ENCODE measurements at regions not wholly inside any gene's neighbourhood (a gene's known extent, or its start where the extent isn't known, plus 50 kb on each side); places are given as distances from the start of the nearest gene placed in this dataset.

DNA sequence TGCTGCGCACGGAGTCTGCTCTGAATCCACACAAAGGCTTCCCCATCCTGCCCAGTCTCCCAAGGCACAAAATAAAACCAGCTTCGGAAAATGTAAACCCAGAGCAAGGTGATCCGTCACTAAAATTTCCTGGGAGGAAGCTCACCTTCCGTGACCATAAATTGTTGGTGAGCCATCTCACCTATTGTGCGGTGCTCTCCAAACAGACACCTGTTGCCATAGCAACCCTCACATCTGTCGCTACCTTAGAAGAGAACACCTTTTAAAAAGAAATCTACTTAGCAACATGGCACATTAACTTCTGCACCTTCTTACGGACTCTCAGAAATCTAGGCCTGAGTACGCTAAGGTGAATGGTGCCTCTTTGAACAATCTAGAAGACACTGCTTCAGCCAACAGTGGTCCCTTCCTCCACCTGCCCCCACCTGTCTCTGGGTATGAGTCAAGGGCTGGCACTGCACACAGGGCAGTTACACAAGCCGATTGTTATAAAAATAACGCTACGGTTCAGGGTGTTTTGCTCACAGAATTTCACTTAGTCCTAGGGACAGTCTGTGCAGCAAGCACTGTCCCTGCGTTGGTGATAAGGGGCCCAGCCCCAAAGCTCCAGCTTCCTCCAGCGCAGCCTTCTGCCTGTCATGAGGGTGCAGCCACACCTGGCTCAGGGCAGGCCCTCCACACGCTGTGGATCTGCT lies 114.9 kb upstream of the ID2 start:
- ATAC-seq (no peak), DNase-seq (peak in 1 of 10 donors; percentile 12)
- Mint-ChIP-seq H3K36me3 (peaks cover 0 to 4% (median 2%) of the 10 kb centered on the region in 3 donors), H3K4me3 (no peak overlapping the region), H3K9me3 (peaks cover 0 to 10% (median 6%) of the 10 kb centered on the region in 9 donors), H3K27me3 (peaks cover 0 to 2% (median 0%) of the 10 kb centered on the region in 5 donors), H3K27ac (peak overlapping the region in 2 of 10 donors; percentile 3 to 69), H3K4me1 (peaks cover 2 to 15% (median 10%) of the 10 kb centered on the region in 4 donors)
- POLR2A ChIA-PET = no interaction called here

DNA sequence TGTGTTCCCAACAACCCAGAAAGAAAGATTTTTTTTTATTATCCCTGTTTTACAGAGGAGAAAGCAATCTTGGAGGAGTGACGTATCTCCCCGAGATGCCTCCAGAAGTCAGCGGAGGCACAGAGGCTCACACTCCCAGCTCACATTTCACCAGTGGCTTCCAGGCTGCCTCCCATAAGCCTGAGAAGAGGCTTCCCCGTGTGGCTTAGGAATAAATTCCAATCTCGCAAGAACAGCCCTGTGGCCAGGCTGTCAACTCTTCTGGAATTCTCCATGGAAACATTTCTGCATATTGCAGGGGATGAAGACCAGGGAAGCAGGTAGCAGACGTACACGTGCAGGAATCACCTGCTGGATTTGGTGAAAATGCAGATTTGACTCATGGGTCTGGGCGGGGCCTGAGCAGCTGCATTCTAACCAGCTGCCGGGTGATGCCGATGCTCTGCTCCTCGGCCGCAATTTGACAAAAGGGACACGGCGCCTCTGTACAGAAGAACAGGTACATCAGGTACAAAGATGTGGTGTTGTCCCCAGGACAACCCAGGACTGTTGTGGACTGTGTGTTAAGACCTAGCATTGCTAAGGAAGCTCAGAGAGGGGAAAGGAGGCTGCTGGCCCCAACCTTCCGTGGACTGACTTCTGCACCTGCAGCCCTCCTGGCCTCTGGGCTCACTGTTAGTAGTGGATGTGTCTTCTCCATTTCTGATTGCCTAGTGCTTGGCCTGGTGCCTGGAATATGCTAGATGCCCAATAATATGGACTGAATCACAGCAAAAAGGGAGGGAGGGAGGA lies 114.2 kb upstream of the ID2 start:
- Mint-ChIP-seq H3K27me3 (peaks cover 0 to 2% (median 0%) of the 10 kb centered on the region in 5 donors), H3K27ac (no peak overlapping the region), H3K4me3 (no peak overlapping the region), H3K4me1 (peaks cover 2 to 18% (median 12%) of the 10 kb centered on the region in 4 donors), H3K36me3 (no peaks in the 10 kb centered on the region), H3K9me3 (peaks cover 0 to 2% (median 0%) of the 10 kb centered on the region in 9 donors)
- DNase-seq (peak in 1 of 10 donors; percentile 10), ATAC-seq (no peak)
- POLR2A ChIA-PET = no interaction called here

DNA sequence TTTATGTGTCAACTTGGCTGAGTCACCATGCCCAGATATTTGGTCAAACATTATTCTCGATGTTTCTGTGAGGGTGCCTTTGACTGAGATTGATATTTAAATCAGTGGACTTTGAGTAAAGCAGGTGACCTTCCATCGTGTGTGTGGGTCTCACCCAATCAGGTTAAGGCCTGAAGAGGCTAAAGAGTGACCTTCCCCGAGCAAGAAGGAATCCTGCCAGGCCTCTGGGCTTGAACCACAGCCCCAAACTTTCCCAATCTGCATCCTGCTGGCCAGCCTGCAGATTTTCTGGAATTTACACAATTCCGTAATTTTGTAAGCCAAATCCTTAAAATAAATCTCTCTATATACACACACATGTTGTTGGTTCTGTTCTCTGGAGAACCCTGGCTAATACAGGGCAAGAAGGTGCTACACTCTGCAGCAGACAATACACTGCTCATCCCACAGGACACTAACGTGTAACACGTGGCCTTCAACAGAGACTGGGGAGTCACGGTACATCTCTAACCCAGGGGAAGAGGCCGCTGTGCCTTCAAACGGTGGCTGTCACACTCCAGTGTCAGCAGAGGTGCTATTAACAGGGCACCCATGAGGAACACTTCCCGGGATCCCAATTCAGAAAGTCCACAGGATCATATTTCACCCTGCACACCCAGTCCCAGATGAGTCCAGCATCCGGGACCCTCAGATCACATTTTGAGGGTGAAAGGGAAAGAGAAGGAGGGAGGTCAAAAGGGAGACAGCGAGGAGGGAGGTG lies 113.1 kb upstream of the ID2 start:
- ATAC-seq (no peak), DNase-seq (peak in 1 of 10 donors; percentile 6)
- POLR2A ChIA-PET = no interaction called here
- peaks cover 4 to 18% (median 12%) of the 10 kb centered on the region in 4 donors for H3K4me1 Mint-ChIP-seq
- no peaks in the 10 kb centered on the region for H3K36me3 Mint-ChIP-seq
- no peak overlapping the region for H3K4me3 Mint-ChIP-seq
- peaks cover 0 to 2% (median 0%) of the 10 kb centered on the region in 5 donors for H3K27me3 Mint-ChIP-seq
- no peaks in the 10 kb centered on the region for H3K9me3 Mint-ChIP-seq
- peak overlapping the region in 1 of 10 donors; percentile 43 for H3K27ac Mint-ChIP-seq

DNA sequence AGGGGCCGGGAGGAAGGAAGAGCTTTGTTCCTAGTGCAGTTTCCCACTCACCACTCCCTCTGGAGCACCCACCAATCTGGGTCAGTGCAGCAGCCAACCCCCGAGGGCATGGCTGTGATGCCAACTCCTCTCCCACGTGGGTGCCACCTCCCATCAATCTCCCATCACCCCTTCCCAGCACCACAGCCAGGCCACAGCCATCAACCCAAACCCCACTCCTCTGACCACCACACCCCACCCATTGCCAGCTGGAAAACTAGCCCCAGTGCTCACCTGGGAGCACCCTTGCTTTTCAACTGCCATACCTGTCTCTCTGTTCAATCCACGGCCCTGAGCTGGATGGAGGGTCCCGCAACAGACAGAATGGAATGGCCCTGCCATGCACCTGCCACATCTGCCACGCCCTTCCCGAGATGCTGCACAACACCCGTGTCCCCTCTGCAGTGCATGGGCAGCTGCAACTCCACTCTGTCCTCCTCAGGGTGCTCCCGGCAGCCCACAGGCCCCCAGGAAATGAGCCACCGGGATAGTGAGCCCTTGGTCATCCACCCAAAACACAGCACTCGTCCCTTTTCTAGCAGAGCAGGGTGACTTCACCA lies 112.4 kb upstream of the ID2 start:
- peak overlapping the region in 1 of 10 donors; percentile 36 for H3K27ac Mint-ChIP-seq
- POLR2A ChIA-PET = no interaction called here

DNA sequence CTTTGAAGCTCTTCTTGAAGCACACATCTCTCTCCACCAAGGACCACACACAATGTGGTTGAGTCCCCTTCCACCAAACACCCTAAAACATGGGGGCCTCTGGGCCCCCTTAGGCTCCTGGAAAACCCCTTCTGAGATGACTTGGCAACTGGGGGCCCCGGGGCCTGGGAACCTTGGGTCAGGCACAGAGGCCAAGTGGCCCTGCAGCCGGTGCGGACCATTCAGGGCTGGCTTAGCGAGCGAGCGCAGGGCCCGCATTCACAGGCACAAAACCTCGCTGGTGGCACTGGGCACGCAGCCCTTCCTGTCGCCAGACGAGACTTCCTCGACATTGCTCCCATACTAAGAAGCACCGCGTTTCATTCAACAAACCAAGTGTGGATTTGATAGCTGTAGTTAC lies 111.2 kb upstream of the ID2 start:
- no peak overlapping the region for H3K27ac Mint-ChIP-seq
- POLR2A ChIA-PET = no interaction called here
- ATAC-seq (no peak), DNase-seq (peak in 1 of 10 donors; percentile 11)
- H3K9me3 Mint-ChIP-seq = no peaks in the 10 kb centered on the region
- no peaks in the 10 kb centered on the region for H3K36me3 Mint-ChIP-seq
- peaks cover 13 to 29% (median 22%) of the 10 kb centered on the region in 4 donors for H3K4me1 Mint-ChIP-seq
- H3K27me3 Mint-ChIP-seq = peaks cover 0 to 7% (median 2%) of the 10 kb centered on the region in 5 donors
- H3K4me3 Mint-ChIP-seq = no peak overlapping the region

More for the DNA sequence above, 112.4 kb upstream of the ID2 start:
- no peaks in the 10 kb centered on the region for H3K9me3 Mint-ChIP-seq
- peaks cover 0 to 2% (median 0%) of the 10 kb centered on the region in 5 donors for H3K27me3 Mint-ChIP-seq
- ATAC-seq = no peak
- peak in 1 of 10 donors; percentile 6 for DNase-seq
- no peaks in the 10 kb centered on the region for H3K36me3 Mint-ChIP-seq
- peaks cover 5 to 17% (median 11%) of the 10 kb centered on the region in 4 donors for H3K4me1 Mint-ChIP-seq
- H3K4me3 Mint-ChIP-seq = no peak overlapping the region

DNA sequence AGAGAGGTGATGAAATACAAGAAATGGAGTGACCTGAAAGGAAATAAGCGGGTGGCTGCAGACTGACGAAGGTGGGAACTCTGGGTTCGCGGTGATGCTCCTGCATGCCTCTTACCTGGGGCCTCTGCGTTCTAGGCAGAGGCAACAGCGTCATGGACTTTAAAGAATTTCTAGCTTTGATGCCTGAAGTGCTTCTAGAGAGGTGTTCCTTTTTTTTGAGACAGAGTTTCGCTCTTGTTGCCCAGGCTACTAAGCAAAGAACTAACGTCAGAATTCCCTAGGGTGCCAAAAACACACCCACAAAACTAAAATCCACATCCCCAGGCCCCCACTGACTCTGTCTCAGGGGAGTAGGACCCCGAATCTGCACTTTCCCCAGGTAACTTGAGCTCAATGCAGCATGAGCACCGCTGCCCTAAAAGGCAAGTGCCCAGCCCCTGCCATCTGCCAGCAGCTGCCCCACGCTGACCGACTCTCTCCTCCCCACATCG lies 110.5 kb upstream of the ID2 start:
- POLR2A ChIA-PET = no interaction called here
- Mint-ChIP-seq H3K27me3 (peaks cover 6 to 12% (median 7%) of the 10 kb centered on the region in 5 donors), H3K27ac (peak overlapping the region in 1 of 10 donors; percentile 29), H3K4me3 (no peak overlapping the region), H3K36me3 (no peaks in the 10 kb centered on the region), H3K4me1 (peaks cover 18 to 36% (median 29%) of the 10 kb centered on the region in 4 donors), H3K9me3 (no peaks in the 10 kb centered on the region)
- DNase-seq = peak in 2 of 10 donors; percentile 15 to 33
- ATAC-seq = peak in 1 of 2 donors; percentile 38

DNA sequence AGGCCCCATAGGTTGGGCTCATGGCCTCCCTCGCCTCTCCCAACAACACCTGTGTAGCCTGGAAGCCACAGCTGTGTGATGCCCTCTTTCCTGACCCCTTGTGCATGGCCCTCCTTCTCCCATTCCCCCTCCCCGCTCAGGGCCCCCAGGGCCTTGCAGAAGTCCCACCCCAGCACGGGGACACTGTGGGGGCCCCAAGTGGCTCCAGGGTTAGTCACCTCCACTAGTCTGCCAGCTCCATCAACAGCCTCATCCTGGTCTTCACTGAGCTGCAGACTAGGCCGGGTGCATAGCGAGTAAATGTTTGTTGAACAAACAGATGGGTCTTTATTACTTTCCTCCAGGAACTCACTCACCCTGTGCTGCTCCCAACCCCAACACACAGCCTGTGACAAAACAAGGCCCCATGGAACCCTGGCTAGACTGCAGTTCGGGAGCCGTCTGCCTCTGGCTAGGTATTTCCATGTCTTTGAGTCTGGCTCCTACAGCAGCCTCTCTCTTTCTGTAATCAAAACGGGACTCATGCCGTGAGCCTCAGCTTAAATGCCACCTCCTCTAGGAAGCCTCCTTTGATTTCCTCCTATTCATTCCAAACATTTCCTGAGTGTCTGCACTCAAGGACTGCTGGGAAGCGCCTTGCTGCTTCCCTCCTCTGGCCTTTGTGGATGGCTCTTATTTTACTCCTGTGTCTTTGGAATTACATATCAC lies 109.9 kb upstream of the ID2 start:
- no peak for ATAC-seq
- Mint-ChIP-seq H3K27me3 (peaks cover 11 to 17% (median 13%) of the 10 kb centered on the region in 5 donors), H3K36me3 (no peaks in the 10 kb centered on the region), H3K9me3 (no peaks in the 10 kb centered on the region), H3K4me3 (no peak overlapping the region), H3K4me1 (peaks cover 21 to 42% (median 35%) of the 10 kb centered on the region in 4 donors), H3K27ac (peak overlapping the region in 1 of 10 donors; percentile 79)
- POLR2A ChIA-PET = interaction anchor here (0.6 kb wide), 1 partner anchor 786 kb away, joined by 5 read pairs; no protein-coding TSS in a partner anchor
- no peak for DNase-seq

DNA sequence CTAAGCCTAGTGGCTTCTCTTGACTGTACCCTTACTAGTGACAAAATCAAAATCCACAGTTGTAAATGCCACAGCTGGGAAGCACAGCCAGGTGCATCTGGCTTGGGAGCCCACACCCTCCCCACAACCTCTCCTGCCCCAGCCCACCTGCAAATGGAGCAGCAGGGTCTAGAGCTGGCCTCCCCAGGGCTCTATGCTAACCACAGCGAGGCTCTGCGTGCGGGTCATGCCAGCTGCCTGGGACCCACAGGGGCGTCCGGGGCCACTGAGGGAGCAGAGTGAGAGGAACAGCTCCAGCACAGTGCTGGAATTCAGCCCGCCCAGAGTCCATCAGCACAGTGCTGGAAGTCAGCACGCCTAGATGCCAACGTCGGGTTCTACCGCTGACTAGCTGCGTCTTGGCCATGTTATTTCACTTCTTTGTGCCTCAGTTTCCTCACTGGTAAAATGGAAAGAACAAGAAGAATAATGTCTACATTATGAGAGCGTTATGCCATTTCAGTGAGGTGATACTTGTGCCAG lies 109.1 kb upstream of the ID2 start:
- no peaks in the 10 kb centered on the region for H3K9me3 Mint-ChIP-seq
- H3K4me3 Mint-ChIP-seq = no peak overlapping the region
- peaks cover 22 to 50% (median 39%) of the 10 kb centered on the region in 4 donors for H3K4me1 Mint-ChIP-seq
- peaks cover 11 to 21% (median 17%) of the 10 kb centered on the region in 5 donors for H3K27me3 Mint-ChIP-seq
- H3K36me3 Mint-ChIP-seq = no peaks in the 10 kb centered on the region
- ATAC-seq = no peak
- POLR2A ChIA-PET = no interaction called here
- DNase-seq = peak in 1 of 10 donors; percentile 5
- no peak overlapping the region for H3K27ac Mint-ChIP-seq

DNA sequence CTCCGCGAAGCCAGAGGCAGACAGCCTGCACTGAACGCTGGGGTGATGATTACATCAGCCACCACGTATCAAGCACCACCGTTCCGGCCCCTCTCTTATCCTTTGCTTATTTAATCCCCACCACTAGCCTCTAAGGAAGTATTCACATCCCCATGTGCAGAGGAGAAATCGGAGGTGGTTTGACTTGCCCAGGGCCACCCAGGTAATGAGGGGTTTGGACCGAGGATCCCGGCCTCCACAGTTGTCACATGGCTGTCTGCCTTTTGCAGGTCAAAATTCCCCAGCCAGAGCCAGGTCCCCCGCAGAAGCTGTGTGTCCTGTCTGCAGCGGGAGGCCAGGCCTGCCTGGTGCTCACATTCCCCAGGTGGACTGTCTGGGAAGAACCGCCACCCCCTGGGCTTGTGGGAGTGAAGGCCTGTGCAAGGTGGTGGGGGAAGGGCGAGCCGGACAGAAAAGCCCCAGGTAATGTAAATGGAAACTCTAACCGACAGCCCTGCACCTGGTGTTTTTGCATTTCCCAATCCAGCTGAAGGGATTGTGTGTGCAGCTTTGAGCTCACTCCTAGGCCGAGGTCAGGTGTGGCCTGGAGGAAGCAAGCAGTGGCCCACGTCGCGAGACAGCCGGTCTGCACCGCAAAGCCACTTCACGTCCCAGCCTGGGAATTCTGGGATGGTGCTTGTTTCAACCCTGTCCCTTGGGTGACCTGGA lies 108.5 kb upstream of the ID2 start:
- peaks cover 11 to 25% (median 17%) of the 10 kb centered on the region in 5 donors for H3K27me3 Mint-ChIP-seq
- ATAC-seq = no peak
- no peak overlapping the region for H3K27ac Mint-ChIP-seq
- peaks cover 22 to 50% (median 42%) of the 10 kb centered on the region in 4 donors for H3K4me1 Mint-ChIP-seq
- no peaks in the 10 kb centered on the region for H3K36me3 Mint-ChIP-seq
- H3K9me3 Mint-ChIP-seq = no peaks in the 10 kb centered on the region
- POLR2A ChIA-PET = interaction anchor here (0.6 to 1.8 kb wide), 2 partner anchors 9 to 29 kb away, joined by 3 to 4 read pairs; no protein-coding TSS in a partner anchor
- no peak overlapping the region for H3K4me3 Mint-ChIP-seq
- DNase-seq = peak in 1 of 10 donors; percentile 14

DNA sequence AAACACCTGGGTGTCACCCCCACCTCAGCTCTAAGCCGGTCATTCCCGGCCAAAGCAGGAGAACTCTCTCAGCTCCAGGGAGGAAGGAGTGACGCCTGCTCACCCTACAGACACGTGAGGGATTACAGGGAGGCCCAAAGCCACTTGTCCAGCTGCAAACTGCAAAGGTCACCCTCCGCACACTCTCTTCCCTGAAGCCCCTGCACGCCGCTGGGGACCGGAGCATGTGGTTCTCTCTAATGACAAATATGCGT lies 108.0 kb upstream of the ID2 start:
- DNase-seq (no peak), ATAC-seq (no peak)
- Mint-ChIP-seq H3K9me3 (no peaks in the 10 kb centered on the region), H3K4me3 (no peak overlapping the region), H3K27me3 (peaks cover 13 to 25% (median 17%) of the 10 kb centered on the region in 5 donors), H3K27ac (no peak overlapping the region), H3K4me1 (peaks cover 22 to 51% (median 42%) of the 10 kb centered on the region in 4 donors), H3K36me3 (no peaks in the 10 kb centered on the region)
- POLR2A ChIA-PET = interaction anchor here (0.6 to 1.8 kb wide), 2 partner anchors 9 to 29 kb away, joined by 3 to 4 read pairs; no protein-coding TSS in a partner anchor
